Astrocyte (in vitro differentiated cells and primary cell): ENCODE measurements at regions not wholly inside any gene's neighbourhood (a gene's known extent, or its start where the extent isn't known, plus 50 kb on each side); places are given as distances from the start of the nearest gene placed in this dataset.
A peak's percentile ranks its signal among the peaks of the same experiment; 100 is the strongest.

ENCODE experiments used
- DNase-seq: peaks from one replicate; pipeline ENCODE4 v3.0.0-alpha.2; 2010; ENCODE audit warnings: low read depth
- FAIRE-seq: peaks from 2 replicates; lab custom pipeline; 2011; peaks lifted over from hg19 to GRCh38; lab: Jason Lieb, UNC
- H2AFZ ChIP-seq: 2 replicates; pipeline ENCODE4 v1.6.0; 2012; ENCODE audit warnings: low read depth, low read length, inconsistent platforms
- H3K27ac ChIP-seq: 2 replicates; pipeline ENCODE4 v1.5.1; 2011; ENCODE audit warnings: low read depth, low read length, inconsistent platforms
- H3K27me3 ChIP-seq: 2 replicates; pipeline ENCODE4 v1.6.0; 2011; ENCODE audit warnings: low read length, inconsistent platforms; ENCODE audit not compliant: insufficient read depth
- H3K36me3 ChIP-seq: 2 replicates; pipeline ENCODE4 v1.5.1; 2011; ENCODE audit warnings: low read length, inconsistent platforms; ENCODE audit not compliant: insufficient read depth
- H3K4me1 ChIP-seq: 2 replicates; pipeline ENCODE4 v1.5.1; 2011; ENCODE audit warnings: low read length, inconsistent platforms; ENCODE audit not compliant: insufficient read depth
- H3K4me2 ChIP-seq: 2 replicates; pipeline ENCODE4 v1.6.0; 2012; ENCODE audit warnings: low read length, inconsistent platforms
- H3K4me3 ChIP-seq: 2 replicates; pipeline ENCODE4 v1.5.1; 2011; ENCODE audit warnings: low read depth, mild to moderate bottlenecking, low read length, inconsistent platforms; ENCODE audit not compliant: insufficient read depth
- H3K79me2 ChIP-seq: 2 replicates; pipeline ENCODE4 v1.6.0; 2012; ENCODE audit warnings: mild to moderate bottlenecking, low read length, inconsistent platforms; ENCODE audit not compliant: insufficient read depth
- H3K9ac ChIP-seq: 2 replicates; pipeline ENCODE4 v1.6.0; 2012; ENCODE audit warnings: mild to moderate bottlenecking, low read length, inconsistent platforms
- H3K9me3 ChIP-seq: 2 replicates; pipeline ENCODE4 v1.5.1; 2012; ENCODE audit warnings: low read depth, mild to moderate bottlenecking, low read length, inconsistent platforms; ENCODE audit not compliant: insufficient read depth
- H4K20me1 ChIP-seq: 2 replicates; pipeline ENCODE4 v1.6.0; 2012; ENCODE audit warnings: low read length, inconsistent platforms; ENCODE audit not compliant: insufficient read depth
- H3K27ac Mint-ChIP-seq: one replicate; pipeline ENCODE4 v1.8.0; 2021; ENCODE audit warnings: mild to moderate bottlenecking, mixed read lengths; ENCODE audit not compliant: unreplicated experiment
- H3K27me3 Mint-ChIP-seq: one replicate; pipeline ENCODE4 v1.8.0; 2021; ENCODE audit warnings: low read depth, mixed read lengths; ENCODE audit not compliant: unreplicated experiment
- H3K36me3 Mint-ChIP-seq: one replicate; pipeline ENCODE4 v1.8.0; 2021; ENCODE audit warnings: low read depth, mixed read lengths; ENCODE audit not compliant: unreplicated experiment
- H3K4me1 Mint-ChIP-seq: one replicate; pipeline ENCODE4 v1.8.0; 2021; ENCODE audit warnings: low read depth, mixed read lengths; ENCODE audit not compliant: unreplicated experiment
- H3K4me3 Mint-ChIP-seq: one replicate; pipeline ENCODE4 v1.8.0; 2021; ENCODE audit warnings: mild to moderate bottlenecking, moderate library complexity, mixed read lengths; ENCODE audit not compliant: unreplicated experiment
- H3K9me3 Mint-ChIP-seq: one replicate; pipeline ENCODE4 v1.8.0; 2021; ENCODE audit warnings: mild to moderate bottlenecking, mixed read lengths; ENCODE audit not compliant: unreplicated experiment
- EZH2 ChIP-seq: IDR thresholded peaks from 2 replicates; pipeline ENCODE4 v1.6.1; 2012; ENCODE audit warnings: mild to moderate bottlenecking, low read length, inconsistent platforms; ENCODE audit not compliant: insufficient read depth
- TF ChIP-seq, protein P1 (sequence below): IDR thresholded peaks from 2 replicates; pipeline ENCODE4 v1.5.1; 2011; ENCODE audit warnings: low read depth, mild to moderate bottlenecking, inconsistent platforms, low read length, moderate library complexity; ENCODE audit not compliant: insufficient read depth

DNA sequence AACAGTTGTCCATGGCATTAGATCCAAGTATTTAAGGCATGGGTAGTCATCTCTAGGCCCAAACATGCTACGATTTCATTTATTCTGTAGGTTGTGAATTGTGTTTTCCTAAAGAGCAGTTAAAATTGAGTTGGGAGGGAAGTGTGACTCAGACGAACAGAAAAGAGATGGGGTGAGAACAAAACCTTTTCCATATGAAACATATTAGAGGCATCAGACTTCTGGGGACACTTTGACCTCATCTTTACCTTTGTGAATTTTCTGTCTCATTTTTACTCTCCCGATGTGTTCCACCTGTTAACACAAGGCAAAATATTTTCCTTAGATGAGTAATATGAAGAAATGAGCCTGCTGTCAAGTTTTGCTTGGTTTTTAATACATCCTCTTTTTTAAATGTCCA, 181.3 kb downstream of the ESM1 start:
- H3K4me2 ChIP-seq = no peak overlapping the region
- H3K36me3 ChIP-seq = no peaks in the 10 kb centered on the region
- H3K4me1 ChIP-seq = peaks cover 6% of the 10 kb centered on the region
- H3K4me3 Mint-ChIP-seq = no peak overlapping the region
- H3K27ac Mint-ChIP-seq = peak overlapping the region; percentile 27
- H3K4me1 Mint-ChIP-seq = peaks cover 15% of the 10 kb centered on the region
- TF ChIP-seq, protein P1, sequence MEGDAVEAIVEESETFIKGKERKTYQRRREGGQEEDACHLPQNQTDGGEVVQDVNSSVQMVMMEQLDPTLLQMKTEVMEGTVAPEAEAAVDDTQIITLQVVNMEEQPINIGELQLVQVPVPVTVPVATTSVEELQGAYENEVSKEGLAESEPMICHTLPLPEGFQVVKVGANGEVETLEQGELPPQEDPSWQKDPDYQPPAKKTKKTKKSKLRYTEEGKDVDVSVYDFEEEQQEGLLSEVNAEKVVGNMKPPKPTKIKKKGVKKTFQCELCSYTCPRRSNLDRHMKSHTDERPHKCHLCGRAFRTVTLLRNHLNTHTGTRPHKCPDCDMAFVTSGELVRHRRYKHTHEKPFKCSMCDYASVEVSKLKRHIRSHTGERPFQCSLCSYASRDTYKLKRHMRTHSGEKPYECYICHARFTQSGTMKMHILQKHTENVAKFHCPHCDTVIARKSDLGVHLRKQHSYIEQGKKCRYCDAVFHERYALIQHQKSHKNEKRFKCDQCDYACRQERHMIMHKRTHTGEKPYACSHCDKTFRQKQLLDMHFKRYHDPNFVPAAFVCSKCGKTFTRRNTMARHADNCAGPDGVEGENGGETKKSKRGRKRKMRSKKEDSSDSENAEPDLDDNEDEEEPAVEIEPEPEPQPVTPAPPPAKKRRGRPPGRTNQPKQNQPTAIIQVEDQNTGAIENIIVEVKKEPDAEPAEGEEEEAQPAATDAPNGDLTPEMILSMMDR = no peak
- no peak for TF ChIP-seq EZH2
- no peaks in the 10 kb centered on the region for H3K36me3 Mint-ChIP-seq
- no peaks in the 10 kb centered on the region for H3K27me3 ChIP-seq
- no peak overlapping the region for H3K4me3 ChIP-seq
- no peaks in the 10 kb centered on the region for H3K79me2 ChIP-seq
- no peaks in the 10 kb centered on the region for H4K20me1 ChIP-seq
- H3K27me3 Mint-ChIP-seq = no peaks in the 10 kb centered on the region
- DNase-seq = peak; percentile 26
- no peaks in the 10 kb centered on the region for H3K9me3 ChIP-seq
- no peak overlapping the region for H3K9ac ChIP-seq
- peaks cover 6% of the 10 kb centered on the region for H3K9me3 Mint-ChIP-seq
- H3K27ac ChIP-seq = no peak overlapping the region
- H2AFZ ChIP-seq = no peak overlapping the region
- FAIRE-seq = no peak

DNA sequence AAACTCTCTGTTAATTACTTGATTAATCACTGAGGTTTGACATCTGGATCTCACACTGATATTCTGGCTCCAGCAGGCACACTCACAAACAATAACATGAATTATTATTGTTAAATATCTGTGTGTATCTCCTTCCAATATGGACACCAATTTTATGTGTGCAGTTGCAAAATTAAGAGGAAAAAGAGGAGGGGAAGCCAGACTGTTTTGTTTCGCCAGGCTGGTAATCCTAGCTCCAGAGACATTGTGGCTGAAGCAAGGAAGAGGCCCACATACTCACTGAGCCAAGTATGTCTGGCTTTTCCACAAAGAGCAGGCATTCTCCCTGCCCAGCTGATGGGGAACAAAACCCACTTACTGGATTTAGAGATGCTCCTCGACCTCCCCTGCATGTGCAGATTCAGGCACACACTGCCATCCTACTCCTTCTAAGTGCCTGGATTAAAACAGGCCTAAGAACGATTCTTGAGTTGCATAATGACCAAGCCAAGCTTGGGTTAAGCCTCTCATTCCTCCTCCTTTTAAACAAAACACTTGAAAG, 181.9 kb downstream of the ESM1 start:
- H3K36me3 Mint-ChIP-seq = no peaks in the 10 kb centered on the region
- Histone ChIP-seq H3K4me1 (peaks cover 6% of the 10 kb centered on the region), H3K79me2 (no peaks in the 10 kb centered on the region), H3K9me3 (no peaks in the 10 kb centered on the region), H3K9ac (no peak overlapping the region), H3K27me3 (no peaks in the 10 kb centered on the region), H2AFZ (no peak overlapping the region), H3K36me3 (no peaks in the 10 kb centered on the region), H3K4me2 (no peak overlapping the region), H3K27ac (no peak overlapping the region), H4K20me1 (no peaks in the 10 kb centered on the region), H3K4me3 (no peak overlapping the region)
- peak; percentile 31 for DNase-seq
- TF ChIP-seq EZH2 = no peak
- TF ChIP-seq, protein P1 = no peak
- H3K9me3 Mint-ChIP-seq = peaks cover 6% of the 10 kb centered on the region
- H3K4me3 Mint-ChIP-seq = no peak overlapping the region
- no peak for FAIRE-seq
- peaks cover 15% of the 10 kb centered on the region for H3K4me1 Mint-ChIP-seq
- no peak overlapping the region for H3K27ac Mint-ChIP-seq
- H3K27me3 Mint-ChIP-seq = no peaks in the 10 kb centered on the region

GRCh38 chr5:54799645-54800044, 185.7 kb downstream of the ESM1 start:
- H3K9ac ChIP-seq = no peak overlapping the region
- no peak overlapping the region for H3K27ac ChIP-seq
- peaks cover 6% of the 10 kb centered on the region for H3K9me3 Mint-ChIP-seq
- peaks cover 10% of the 10 kb centered on the region for H3K4me1 Mint-ChIP-seq
- no peaks in the 10 kb centered on the region for H3K27me3 ChIP-seq
- H3K4me1 ChIP-seq = no peaks in the 10 kb centered on the region
- no peak overlapping the region for H2AFZ ChIP-seq
- no peak for DNase-seq
- peaks cover 7% of the 10 kb centered on the region for H3K27me3 Mint-ChIP-seq
- H3K4me2 ChIP-seq = no peak overlapping the region
- H3K4me3 ChIP-seq = no peak overlapping the region
- no peaks in the 10 kb centered on the region for H4K20me1 ChIP-seq
- H3K27ac Mint-ChIP-seq = no peak overlapping the region
- H3K79me2 ChIP-seq = no peaks in the 10 kb centered on the region
- H3K9me3 ChIP-seq = no peaks in the 10 kb centered on the region
- no peaks in the 10 kb centered on the region for H3K36me3 ChIP-seq
- FAIRE-seq = no peak
- TF ChIP-seq, protein P1 = no peak
- peaks cover 2% of the 10 kb centered on the region for H3K36me3 Mint-ChIP-seq
- no peak overlapping the region for H3K4me3 Mint-ChIP-seq
